GM18868 (cell line): ENCODE measurements at regions not wholly inside any gene's neighbourhood (a gene's known extent, or its start where the extent isn't known, plus 50 kb on each side); places are given as distances from the start of the nearest gene placed in this dataset.
A peak's percentile ranks its signal among the peaks of the same experiment; 100 is the strongest.

Source experiments
- ATAC-seq: cut with Tn5 transposase; IDR thresholded peaks from one replicate; pipeline ENCODE4 v1.9.1; 2021; ENCODE audit warnings: mild to moderate bottlenecking, moderate library complexity; ENCODE audit not compliant: unreplicated experiment

DNA sequence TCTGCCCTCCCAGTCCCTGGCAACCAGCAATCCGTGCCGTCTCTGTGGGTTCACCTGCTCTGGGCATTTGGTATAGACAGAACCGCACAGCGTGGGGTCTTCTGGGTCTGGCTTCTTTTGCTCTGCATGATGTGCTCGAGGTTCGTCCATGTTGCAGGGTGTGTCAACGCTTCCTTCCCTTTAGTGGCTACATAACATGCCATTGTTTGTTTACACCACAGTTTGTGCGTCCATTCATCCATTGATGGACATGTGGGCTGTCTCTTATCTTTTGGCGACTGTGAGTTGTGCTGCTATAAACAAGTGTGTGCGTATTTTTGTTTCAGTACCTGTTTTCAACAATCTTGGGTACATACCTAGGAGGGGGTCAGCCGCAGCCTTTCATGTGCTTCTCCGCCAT lies 149.5 kb upstream of the RPS6KA2 start:
- ATAC-seq, result no peak

DNA sequence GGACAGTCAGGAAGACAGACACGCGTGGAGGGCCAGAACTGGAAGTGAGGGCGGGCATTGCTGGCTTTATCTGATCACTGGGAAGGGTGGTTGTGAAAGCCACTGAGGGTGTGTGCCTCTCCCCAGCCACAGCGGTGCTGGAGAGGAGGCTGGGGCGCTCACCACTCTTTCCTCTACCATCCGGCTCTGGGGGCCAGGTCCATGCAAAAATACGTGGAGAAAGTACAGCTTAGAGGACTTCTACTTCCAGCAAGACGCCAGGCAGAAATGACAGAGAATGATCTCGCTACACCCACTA lies 148.8 kb upstream of the RPS6KA2 start:
- no peak for ATAC-seq

DNA sequence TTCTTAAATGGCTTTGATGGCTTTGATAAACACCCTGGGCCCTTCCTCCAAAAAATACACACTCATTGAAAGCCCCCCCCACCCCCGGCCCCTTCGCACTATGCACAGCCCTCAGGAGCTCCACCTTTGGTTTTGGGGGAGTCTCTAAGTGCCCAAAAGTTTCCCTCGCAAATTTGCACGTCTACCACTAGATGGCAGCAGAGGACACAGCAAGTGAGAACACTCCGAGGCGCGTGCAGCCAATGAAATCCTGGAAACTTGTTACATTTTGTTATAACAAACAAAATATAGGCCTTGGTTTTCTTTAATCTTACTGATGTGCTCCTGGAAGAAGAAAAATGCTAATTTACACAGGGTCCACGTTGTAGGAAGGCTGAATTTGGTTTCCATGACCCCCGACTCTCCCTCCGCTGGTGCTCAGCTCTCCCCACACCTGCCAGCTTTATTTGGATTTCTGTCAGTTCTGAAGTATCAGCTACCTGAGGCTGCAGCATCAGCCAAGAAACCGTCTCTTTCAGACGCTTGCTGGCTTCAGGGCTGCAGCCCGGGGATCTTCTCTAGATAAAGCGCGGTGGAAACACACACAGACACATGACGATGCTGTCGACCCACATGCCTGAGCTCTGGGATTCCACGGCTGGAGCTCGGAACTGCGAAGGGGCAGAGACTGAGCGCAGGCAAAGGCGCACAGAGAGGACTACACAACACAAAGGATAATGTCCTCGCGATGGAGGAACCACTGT lies 148.3 kb upstream of the RPS6KA2 start:
- peak; percentile 60 for ATAC-seq

DNA sequence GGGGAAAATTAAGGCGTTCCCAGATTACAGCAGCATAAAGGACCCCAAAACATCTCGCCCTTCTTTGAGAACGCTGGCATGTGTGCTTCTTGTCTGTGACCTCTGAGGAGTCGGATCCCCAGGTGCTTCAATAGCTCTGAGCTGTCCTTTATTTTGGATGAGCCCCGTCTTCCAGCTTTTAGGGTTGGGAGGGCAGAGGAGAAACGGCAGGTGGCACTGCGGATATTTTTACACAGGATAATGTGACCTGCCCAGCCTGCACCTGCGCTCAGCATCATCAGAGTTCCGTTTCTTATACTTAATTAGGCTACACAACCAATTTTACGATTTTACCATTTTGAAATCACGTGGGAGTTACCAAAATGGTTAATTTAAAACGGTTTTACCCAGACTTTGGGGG lies 147.7 kb upstream of the RPS6KA2 start:
- no peak for ATAC-seq

DNA sequence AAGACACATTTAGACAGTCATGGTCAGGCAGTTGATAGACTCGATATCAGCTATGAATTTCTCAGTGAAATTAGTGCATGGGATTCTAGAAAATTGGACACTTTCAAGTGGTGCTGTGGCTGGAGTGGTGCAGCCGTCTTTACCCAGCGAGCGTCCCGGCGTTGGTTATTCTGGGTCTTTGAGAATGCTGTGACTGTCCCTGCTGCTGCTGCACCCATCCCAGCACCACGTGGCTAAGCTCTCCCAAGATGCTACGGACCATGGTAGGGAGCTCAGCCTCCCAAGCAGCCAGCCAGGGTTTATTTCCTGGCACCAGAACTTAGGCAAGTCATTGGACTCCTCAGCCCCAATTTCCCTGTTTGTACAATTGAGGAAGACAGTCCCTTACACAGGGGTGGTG lies 147.2 kb upstream of the RPS6KA2 start:
- ATAC-seq, result no peak

DNA sequence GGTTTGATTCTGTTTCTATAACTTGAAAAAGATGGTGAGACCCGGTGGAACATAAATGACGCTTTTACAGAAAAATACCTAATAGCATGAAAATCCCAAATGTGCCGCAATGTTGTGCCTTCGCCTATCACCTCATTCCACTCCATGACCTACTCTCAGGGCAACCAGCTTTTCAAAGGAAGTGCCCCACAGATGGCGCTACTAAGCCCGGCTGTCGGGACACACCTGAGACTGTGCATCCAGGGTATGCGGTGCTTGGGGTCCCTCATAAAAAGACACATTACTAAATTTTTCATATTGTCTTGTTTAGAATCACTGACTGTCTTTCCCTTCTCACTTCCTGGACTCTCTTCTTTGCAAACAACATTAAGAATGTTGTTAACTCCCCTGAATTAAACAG lies 145.5 kb upstream of the RPS6KA2 start:
- no peak for ATAC-seq

DNA sequence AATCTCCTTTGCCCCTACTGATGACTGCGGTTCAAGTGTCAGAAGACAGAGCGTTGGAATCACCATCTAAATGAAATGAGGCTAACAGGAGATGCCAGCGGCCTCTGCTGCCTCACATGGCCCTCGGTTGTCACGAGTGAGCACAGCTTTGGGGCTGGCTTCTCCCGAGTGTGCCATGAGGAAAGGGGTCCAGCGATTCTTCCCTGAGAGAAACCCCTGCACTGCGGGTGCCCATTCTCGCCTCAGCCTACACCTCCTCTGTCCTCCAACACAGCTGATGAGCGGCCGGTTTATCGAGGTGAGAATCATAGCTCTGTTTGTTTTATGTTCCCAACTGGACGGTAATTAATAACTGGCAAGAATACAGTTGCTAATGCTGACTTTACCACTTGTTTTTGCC lies 144.7 kb upstream of the RPS6KA2 start:
- ATAC-seq, result no peak

DNA sequence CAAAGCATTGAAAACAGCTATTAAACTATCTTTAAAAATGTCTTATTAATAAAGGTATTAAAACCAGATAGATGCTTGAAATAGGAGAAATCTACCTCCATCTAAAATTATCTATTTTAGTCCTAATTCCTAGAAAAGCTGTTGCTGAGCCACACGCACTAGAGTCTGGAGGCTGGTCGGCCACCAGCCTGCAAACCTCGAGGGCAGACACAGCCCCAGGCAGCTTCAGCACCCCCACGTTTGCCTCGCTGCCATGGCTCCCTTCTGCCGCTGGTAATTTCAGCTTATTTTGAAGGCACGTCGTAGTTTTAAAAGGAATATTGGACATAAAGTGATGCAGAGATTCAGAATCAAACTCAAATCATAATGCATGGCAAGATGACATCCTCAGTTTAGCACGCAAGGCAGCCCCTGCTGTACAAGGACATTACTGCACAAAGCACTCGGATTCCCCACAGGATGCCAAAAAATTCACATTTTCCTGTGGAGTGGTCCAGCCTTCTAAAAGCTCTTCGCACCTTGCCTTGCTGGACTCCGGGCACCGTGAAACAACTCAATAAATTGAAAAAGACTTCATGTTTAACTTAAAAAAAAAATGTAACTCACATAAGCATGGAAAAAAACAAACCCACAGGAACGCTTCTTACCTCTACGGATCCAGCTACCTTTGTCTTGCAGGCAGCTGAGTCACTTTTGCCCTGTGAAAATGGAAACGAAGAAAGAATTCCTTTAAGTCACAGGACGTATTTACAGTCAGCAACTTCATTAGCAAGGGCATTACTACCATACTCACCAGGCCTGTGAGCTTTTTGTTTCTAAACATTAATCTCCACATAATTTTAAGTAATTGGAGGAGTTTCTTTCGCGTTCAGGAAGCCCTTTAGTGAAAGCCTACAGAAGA lies 143.4 kb upstream of the RPS6KA2 start:
- ATAC-seq, result no peak

DNA sequence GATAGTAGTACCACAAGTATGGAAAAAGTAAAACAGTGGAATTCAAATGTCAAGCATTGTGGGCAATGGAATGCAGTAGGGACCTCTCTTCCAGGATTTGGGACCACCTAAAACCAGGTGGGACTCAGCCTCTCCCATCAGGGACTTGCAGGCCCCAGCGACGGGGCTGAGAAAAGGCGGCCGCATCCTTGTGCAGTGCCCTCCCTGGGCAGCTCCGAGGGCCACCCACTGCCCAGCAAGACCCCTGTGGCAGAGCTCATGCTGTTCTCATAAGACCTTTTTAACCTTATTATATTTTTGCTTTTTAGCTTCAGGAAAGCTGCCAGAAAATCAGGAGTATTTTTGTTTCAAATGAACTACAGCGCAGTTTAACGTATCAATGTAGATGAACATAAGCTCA lies 142.6 kb upstream of the RPS6KA2 start:
- no peak for ATAC-seq

DNA sequence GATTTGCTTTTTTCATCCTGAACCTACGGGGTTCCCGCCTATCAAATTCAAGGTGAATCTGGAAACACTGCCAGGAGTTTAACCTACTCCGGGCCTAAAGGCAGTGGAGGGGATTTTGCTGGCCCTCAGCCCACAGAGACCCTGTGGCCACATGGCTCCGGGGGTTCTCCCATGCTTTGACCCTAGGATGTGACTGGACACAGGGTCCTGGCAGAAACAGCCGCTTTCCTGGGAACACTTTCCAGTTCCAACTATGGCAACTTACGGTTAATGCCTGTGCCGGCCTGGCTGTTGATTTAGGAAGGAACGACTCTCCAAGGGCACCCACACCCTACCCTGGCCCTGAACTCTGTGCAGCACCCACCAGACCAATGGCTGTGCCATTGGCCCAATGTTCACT lies 141.7 kb upstream of the RPS6KA2 start:
- no peak for ATAC-seq

DNA sequence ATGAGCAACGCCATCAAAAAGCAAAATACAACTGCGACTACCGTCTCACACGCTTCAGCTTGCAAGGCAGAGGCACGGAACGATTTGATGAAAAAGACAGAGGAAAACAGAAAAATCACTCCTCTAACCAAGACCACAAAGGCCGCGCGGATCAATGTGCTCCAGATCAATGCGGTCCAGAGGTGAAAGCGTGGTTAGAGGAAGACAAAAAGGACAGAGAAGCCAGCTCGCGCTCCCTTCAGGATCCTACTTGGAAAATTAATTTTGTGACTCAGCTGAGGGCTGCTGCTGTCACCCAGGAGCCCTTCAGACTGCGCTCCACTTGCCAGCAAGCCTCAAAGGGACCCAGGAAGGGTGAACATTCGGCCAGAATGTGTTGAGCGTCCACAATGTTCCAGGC lies 140.2 kb upstream of the RPS6KA2 start:
- ATAC-seq, result no peak

DNA sequence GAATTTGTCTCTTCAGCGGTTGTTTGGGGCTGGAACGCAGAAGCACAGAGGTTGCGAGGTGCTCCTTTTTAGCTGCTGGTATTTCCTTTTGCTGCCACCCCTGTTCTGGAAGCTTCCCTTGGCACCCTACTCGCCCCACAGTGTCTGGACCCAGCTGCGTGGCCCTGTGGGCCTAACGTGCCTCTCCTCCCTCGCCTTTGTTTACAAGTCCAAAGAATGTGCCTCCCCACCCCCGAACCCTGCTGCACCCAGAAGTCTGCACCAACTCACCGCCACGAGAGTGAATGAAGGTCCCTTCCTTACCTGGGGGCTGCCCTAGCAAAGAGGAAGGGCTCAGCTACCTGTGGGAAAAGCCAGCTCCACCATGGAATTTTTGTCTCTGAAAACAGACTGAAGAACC lies 139.7 kb upstream of the RPS6KA2 start:
- no peak for ATAC-seq

DNA sequence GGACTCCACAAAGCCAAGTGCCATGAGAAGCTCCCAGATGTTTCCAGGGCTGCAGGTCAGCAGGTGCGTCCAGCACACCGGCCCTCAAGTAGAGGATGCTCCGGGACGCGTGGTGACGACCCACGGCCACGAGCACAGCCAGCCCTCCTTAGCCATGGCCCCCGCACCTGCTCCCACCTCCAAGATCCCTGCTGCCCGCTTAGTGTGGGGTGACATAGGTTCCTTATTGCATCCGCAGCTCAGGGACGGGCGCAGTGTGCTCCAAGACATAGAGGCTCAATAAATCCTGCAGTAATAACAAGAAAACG lies 138.1 kb upstream of the RPS6KA2 start:
- ATAC-seq, result no peak

DNA sequence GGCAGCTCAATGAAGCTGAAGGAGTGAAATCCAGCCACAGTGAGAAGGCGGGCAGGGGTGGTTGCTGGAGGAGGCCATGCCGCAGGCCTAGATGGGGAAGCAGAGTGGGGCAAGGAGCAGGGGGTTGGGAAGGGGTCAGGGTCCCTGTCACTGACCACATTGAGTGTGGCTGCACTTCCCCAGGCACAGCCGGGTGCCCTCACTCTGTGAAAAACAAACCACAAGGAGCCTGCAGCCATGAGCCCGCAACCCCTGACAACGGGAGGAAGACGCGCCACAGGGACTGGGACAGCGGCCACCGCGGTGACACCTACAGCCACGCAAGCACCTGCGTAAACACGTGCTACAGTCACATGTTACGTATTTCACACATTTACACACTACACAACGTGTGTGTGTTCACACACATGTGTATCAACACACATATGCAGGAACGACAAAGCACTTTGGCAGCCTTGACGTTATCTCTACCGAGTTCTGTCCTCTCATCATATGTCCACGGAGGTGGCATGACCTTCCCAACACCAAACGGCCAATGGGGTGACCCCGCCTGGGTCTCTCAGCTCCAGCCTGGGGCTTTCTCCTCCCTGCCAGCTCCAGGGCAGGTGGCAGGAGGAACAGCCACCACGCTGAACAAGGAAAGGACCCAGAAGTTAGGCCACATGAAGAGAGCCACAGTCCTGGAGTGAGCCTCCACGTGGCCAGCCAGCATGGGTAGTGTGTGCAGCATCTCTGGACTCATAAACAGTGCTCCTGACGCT lies 137.6 kb upstream of the RPS6KA2 start:
- ATAC-seq, result no peak

DNA sequence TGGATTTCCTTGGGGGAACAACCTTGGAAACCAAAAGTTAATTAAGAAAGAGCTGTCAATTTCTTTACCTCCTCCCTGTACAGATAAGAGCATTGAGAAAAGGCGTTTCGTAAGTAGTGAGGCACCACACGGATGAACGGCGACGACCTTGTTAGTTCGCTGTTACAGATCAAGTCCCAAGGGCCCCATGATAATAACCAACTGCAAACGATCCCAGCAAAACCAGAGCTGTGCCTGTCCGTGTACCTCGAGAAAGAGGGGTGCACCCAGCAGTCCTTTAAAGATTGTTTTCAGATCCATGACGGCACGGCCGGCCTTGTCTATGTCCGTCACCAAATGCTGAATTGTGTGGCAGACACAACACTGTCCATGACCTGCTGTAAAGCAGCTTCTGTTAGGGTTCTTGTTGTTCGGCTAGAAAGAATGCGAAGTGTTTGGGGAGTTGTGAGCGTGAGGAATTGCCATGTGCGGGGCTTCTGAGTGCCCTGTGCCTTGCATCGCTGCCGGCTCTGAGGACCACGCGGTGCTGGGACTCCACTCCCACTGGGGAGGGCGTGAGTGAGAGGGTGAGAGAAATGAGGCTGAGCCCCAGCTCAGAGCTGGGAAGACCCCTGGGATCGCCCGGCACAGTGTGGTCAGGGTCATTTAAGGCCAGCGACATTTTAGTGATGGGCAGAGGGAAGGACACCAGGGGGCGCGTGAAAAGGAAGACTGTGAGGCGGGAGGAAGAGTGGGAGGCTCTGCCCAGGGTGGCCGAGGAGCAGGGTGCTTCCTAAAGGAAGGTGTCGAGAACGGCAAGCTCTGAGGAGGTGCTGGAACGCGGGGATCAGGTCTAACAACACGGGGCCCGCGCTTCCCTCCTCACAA lies 136.8 kb upstream of the RPS6KA2 start:
- no peak for ATAC-seq

DNA sequence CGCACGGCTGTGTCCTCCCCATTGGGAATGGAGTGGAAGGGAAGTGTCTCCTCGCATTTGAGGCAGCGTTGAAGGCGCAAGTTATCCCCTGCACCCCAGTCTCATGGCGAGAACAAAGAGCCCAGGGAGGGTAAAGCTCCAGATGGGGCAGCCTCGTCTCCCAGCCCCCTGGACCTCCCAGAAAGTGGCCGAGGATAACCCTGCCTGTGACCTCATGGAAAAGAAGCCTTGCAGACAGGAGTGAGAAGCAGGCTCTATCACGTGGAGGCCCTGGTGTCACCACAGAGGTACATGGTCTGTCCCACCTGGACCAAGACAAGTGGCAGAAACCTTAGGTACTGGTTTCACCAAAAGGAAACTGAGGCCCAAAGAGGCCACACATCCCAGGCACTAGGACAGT lies 134.8 kb upstream of the RPS6KA2 start:
- ATAC-seq, result no peak

DNA sequence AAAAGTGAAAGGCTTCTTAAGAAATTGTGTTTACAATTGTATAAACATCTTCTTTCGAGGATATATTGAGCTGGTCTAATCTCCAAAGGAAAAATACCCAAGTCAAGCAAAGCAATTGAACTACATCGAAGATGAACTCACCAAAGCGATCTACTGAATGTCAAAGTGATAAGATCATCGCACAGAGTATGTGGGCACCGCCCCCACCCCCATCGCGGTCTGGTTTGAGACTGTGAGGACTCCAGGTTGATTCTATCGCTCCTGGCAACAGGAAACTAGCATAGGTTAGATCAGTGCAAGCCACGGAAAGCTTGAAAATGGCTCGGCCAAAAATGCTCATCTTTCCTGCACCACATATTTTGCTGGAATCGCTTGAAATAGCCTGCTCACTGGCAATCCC lies 133.2 kb upstream of the RPS6KA2 start:
- ATAC-seq, result no peak

DNA sequence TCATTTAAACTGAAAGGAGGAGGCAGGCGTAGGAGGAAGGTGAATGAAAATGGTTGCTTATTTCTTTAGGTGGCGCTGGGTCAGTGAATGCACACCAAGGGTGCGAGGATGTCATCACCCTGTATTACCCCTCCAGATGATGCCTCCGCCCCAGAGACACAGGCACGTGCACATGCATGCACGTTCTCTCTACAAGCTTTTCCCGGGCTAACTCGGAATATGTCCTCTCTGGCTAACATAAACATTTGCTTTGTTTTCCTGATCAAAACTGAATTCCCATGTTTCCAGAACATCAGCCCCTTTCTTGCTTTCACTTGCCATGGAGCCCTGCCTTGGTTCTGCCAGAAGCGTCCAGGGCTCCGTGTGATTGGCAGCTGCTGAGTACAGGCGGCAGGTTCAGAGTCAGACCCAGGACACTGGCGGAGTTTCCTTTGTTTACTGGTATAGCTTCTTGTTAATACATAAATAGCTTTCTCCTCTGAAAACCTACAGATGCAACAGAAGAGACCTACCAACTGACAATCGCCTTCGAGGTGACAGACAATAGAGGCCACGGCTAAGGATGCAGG lies 131.2 kb upstream of the RPS6KA2 start:
- no peak for ATAC-seq

DNA sequence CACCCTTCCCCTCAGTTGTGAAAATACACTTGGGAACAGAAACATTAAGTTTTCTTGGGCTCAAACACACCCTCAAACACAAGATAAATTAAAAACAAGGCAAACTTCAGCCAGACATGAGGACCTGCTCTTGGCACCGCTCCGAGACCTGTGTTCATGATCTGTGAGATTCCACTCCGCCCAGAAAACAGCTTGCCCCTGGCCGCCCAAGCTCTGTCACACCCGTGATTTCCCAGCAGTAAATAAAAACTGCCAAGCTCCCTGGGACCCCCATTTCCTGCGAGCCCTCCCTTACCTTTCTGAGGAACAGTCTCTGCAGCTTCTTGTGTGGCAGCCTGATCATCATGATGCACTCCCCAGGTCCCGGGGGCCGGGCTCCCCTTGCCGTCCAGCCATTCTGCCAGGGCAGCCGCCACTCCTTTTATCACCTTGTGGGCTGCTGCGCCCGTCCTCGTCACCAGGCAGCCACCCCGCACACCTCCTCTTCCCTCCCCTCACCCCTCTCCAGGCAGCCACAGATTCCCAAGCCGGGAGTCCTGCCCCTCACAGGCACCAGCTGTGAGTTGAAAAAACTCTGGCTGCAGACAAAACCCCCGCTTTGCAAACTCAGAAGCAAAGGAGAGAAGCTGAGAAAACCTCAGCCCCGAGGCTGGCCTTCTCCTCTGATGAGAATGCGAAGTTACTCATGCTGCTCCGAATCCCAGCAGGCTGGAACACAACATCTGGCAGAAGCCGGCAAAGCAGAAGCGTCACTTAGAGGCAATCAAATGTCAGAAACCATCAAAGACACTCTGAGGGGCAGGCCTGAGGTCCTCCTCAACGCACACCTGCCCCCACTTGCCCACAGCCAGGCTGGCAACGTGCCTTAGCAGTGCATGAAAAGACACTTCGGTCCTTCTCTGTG lies 130.4 kb upstream of the RPS6KA2 start:
- peak; percentile 54 for ATAC-seq
